CD14-positive monocyte (primary cell): ENCODE measurements at regions not wholly inside any gene's neighbourhood (a gene's known extent, or its start where the extent isn't known, plus 50 kb on each side); places are given as distances from the start of the nearest gene placed in this dataset.

Experiments used
- DNase-seq, 3 donors: peaks; one replicate each; pipeline ENCODE4 v3.0.0-alpha.2; 2011 to 2022
- H2AFZ ChIP-seq: 2 replicates; pipeline ENCODE4 v1.6.0; 2012; ENCODE audit warnings: mild to moderate bottlenecking, low read depth, low read length, inconsistent platforms; ENCODE audit not compliant: insufficient read depth, poor library complexity, severe bottlenecking
- H3K27ac ChIP-seq, 2 donors: 1 replicate in 1 of 2; 2 replicates in 1 of 2; pipeline ENCODE4 v1.5.1; 2012 to 2013; ENCODE audit warnings: low read length in 2 of 2, control low read depth in 1 of 2, inconsistent platforms in 1 of 2, low read depth in 1 of 2, mild to moderate bottlenecking in 1 of 2
- H3K27me3 ChIP-seq, 2 donors: one replicate each; pipeline versions ENCODE4 v1.6.0 to v1.6.1; 2011 to 2013; ENCODE audit warnings: low read length in 2 of 2; ENCODE audit not compliant: control insufficient read depth in 2 of 2, insufficient read depth in 2 of 2
- H3K36me3 ChIP-seq, 2 donors: replicated peaks in 1 of 2; 1 replicate in 1 of 2; 2 replicates in 1 of 2; pipeline versions ENCODE4 v1.5.1 to v1.6.1; 2012 to 2013; ENCODE audit warnings: low read length in 2 of 2, control low read depth in 1 of 2, inconsistent platforms in 1 of 2, mild to moderate bottlenecking in 1 of 2; ENCODE audit not compliant: insufficient read depth in 2 of 2, control insufficient read depth in 1 of 2
- H3K4me1 ChIP-seq, 2 donors: 1 replicate in 1 of 2; 2 replicates in 1 of 2; pipeline versions ENCODE4 v1.5.1 to v1.6.1; 2012 to 2013; ENCODE audit warnings: low read length in 2 of 2, control low read depth in 1 of 2, inconsistent platforms in 1 of 2, mild to moderate bottlenecking in 1 of 2, moderate library complexity in 1 of 2; ENCODE audit not compliant: insufficient read depth in 2 of 2, control insufficient read depth in 1 of 2
- H3K4me2 ChIP-seq: replicated peaks from 2 replicates; pipeline ENCODE3; 2012; ENCODE audit warnings: low read length, moderate library complexity, mild to moderate bottlenecking; ENCODE audit not compliant: poor library complexity, severe bottlenecking; ENCODE audit errors: extremely low read depth
- H3K4me3 ChIP-seq, 3 experiments: fragments of 200-600 bp in 1 of 3; sonication (generic) in 1 of 3; replicated peaks in 1 of 3; 1 replicate in 2 of 3; 2 replicates in 1 of 3; pipeline ENCODE4 v1.5.1; 2011 to 2013; ENCODE audit warnings: low read length in 3 of 3, mild to moderate bottlenecking in 3 of 3, control low read depth in 2 of 3, low read depth in 2 of 3, inconsistent platforms in 1 of 3, moderate library complexity in 1 of 3
- H3K79me2 ChIP-seq: 2 replicates; pipeline ENCODE4 v1.6.0; 2012; ENCODE audit warnings: mild to moderate bottlenecking, control low read depth, inconsistent platforms, low read length, moderate library complexity; ENCODE audit not compliant: insufficient read depth
- H3K9ac ChIP-seq: 2 replicates; pipeline ENCODE4 v1.6.0; 2017; ENCODE audit warnings: low read length, mild to moderate bottlenecking; ENCODE audit not compliant: insufficient read depth, poor library complexity, severe bottlenecking
- H3K9me3 ChIP-seq, 2 donors: replicated peaks in 1 of 2; 1 replicate in 1 of 2; 2 replicates in 1 of 2; pipeline versions ENCODE4 v1.5.1 to v1.6.1; 2012 to 2013; ENCODE audit warnings: low read length in 2 of 2, control low read depth in 1 of 2; ENCODE audit not compliant: control insufficient read depth in 1 of 2, insufficient read depth in 1 of 2
- H4K20me1 ChIP-seq: 2 replicates; pipeline ENCODE4 v1.6.0; 2012; ENCODE audit warnings: mild to moderate bottlenecking, low read length, control low read depth, moderate library complexity; ENCODE audit not compliant: insufficient read depth
- H3K27ac Mint-ChIP-seq, 7 donors: one replicate each; pipeline ENCODE4 v1.8.0; 2020; ENCODE audit warnings: mild to moderate bottlenecking in 7 of 7, mixed read lengths in 7 of 7, moderate library complexity in 6 of 7, inconsistent platforms in 2 of 7
- H3K27me3 Mint-ChIP-seq, 3 donors: one replicate each; pipeline ENCODE4 v1.8.0; 2021 to 2022; ENCODE audit warnings: low read depth in 3 of 3, mild to moderate bottlenecking in 3 of 3, mixed read lengths in 3 of 3, moderate library complexity in 3 of 3, inconsistent platforms in 1 of 3
- H3K36me3 Mint-ChIP-seq, 2 donors: one replicate each; pipeline ENCODE4 v1.8.0; 2020; ENCODE audit warnings: mixed read lengths in 2 of 2, inconsistent platforms in 1 of 2, mild to moderate bottlenecking in 1 of 2
- H3K4me1 Mint-ChIP-seq: one replicate; pipeline ENCODE4 v1.8.0; 2020; ENCODE audit warnings: mild to moderate bottlenecking, mixed read lengths
- H3K4me3 Mint-ChIP-seq, 2 donors: one replicate each; pipeline ENCODE4 v1.8.0; 2020; ENCODE audit warnings: mild to moderate bottlenecking in 2 of 2, mixed read lengths in 2 of 2, moderate library complexity in 1 of 2
- H3K9me3 Mint-ChIP-seq, 7 donors: one replicate each; pipeline ENCODE4 v1.8.0; 2020 to 2022; ENCODE audit warnings: mixed read lengths in 7 of 7, mild to moderate bottlenecking in 6 of 7, moderate library complexity in 6 of 7, inconsistent platforms in 2 of 7
- WGBS: methylation state at CpG from one replicate; pipeline ENCODE4 v1.1.5; 2013; ENCODE audit warnings: missing lambda C conversion rate; ENCODE audit not compliant: insufficient coverage; 5-methylcytosine and 5-hydroxymethylcytosine counted together
- intact Hi-C, 2 donors: fragments of 100-400 bp; cut with micrococcal nuclease; formaldehyde crosslinking; loops; one replicate each; pipeline versions ENCODE4 v1.15.0 to v1.15.1; 2023
- TF ChIP-seq, protein P1 (sequence below): fragments of 200-600 bp; IDR thresholded peaks from one replicate; pipeline ENCODE4 v1.8.0; 2022; ENCODE audit warnings: antibody characterized with exemption, mild to moderate bottlenecking

DNA sequence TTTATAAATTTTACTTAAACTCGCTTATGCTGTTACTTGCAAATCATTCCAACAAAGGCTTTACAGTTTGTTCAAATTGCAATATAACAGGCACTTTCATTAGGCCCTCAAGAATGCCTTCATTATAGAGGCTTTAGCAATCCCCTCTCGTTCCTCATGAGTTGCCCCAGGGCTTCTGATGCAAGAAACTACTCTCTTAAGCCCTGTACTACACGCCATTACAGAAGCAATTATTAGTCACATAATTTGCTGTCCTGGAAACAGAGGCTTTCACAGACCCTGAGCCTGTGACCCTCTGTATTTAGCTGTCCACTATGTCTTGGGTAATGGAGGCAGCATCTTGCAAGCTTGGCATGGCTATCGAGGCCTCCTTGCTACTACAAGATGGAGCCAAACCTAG, 965.9 kb upstream of the DIAPH2 start:
- H2AFZ ChIP-seq, result no peak overlapping the region
- no peaks in the 10 kb centered on the region for H3K36me3 ChIP-seq
- no peak overlapping the region for H3K4me2 ChIP-seq
- TF ChIP-seq, protein P1, sequence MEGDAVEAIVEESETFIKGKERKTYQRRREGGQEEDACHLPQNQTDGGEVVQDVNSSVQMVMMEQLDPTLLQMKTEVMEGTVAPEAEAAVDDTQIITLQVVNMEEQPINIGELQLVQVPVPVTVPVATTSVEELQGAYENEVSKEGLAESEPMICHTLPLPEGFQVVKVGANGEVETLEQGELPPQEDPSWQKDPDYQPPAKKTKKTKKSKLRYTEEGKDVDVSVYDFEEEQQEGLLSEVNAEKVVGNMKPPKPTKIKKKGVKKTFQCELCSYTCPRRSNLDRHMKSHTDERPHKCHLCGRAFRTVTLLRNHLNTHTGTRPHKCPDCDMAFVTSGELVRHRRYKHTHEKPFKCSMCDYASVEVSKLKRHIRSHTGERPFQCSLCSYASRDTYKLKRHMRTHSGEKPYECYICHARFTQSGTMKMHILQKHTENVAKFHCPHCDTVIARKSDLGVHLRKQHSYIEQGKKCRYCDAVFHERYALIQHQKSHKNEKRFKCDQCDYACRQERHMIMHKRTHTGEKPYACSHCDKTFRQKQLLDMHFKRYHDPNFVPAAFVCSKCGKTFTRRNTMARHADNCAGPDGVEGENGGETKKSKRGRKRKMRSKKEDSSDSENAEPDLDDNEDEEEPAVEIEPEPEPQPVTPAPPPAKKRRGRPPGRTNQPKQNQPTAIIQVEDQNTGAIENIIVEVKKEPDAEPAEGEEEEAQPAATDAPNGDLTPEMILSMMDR, result no peak
- WGBS, result no CpG with 5 or more reads among the region's 4 CpGs
- peaks cover 0 to 4% of the 10 kb centered on the region in 2 donors for H3K9me3 ChIP-seq
- Mint-ChIP-seq H3K4me3 (no peak overlapping the region), H3K27ac (peak overlapping the region in 1 of 7 donors; percentile 31), H3K36me3 (no peaks in the 10 kb centered on the region), H3K27me3 (peaks cover 0 to 2% (median 1%) of the 10 kb centered on the region in 3 donors), H3K9me3 (peaks cover 0 to 2% (median 0%) of the 10 kb centered on the region in 7 donors), H3K4me1 (no peaks in the 10 kb centered on the region)
- no peak overlapping the region for H3K9ac ChIP-seq
- intact Hi-C loops, result no loop called here
- H3K4me3 ChIP-seq, result no peak overlapping the region
- no peak overlapping the region for H3K27ac ChIP-seq
- no peaks in the 10 kb centered on the region for H4K20me1 ChIP-seq
- no peaks in the 10 kb centered on the region for H3K79me2 ChIP-seq
- H3K27me3 ChIP-seq, result no peaks in the 10 kb centered on the region
- no peak for DNase-seq
- no peaks in the 10 kb centered on the region for H3K4me1 ChIP-seq

DNA sequence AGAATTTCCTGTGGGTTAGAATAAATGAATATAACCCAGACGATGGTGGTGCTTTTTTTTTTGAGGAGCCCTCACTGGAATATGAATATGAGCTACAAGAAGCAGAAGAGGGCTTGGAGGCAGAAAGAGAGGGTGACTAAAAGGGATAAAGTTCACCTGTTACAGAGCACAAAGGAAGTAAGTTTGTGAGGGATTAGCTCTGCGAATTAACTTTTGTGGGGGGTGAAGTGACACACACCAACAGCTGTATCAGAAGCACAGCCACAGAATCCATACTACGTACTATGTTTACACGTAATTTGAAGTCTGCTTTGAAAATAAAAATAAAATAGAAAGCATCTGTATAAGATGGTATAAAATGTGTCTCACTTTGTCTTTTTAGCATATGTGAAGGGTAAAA, 963.6 kb upstream of the DIAPH2 start:
- no peak overlapping the region for H2AFZ ChIP-seq
- Mint-ChIP-seq H3K9me3 (peaks cover 0 to 2% (median 0%) of the 10 kb centered on the region in 7 donors), H3K27me3 (peaks cover 0 to 2% (median 1%) of the 10 kb centered on the region in 3 donors), H3K4me3 (no peak overlapping the region), H3K4me1 (no peaks in the 10 kb centered on the region), H3K36me3 (no peaks in the 10 kb centered on the region), H3K27ac (no peak overlapping the region)
- no peaks in the 10 kb centered on the region for H3K4me1 ChIP-seq
- no peak for DNase-seq
- H4K20me1 ChIP-seq, result no peaks in the 10 kb centered on the region
- intact Hi-C loops, result no loop called here
- H3K79me2 ChIP-seq, result no peaks in the 10 kb centered on the region
- no peak overlapping the region for H3K9ac ChIP-seq
- no peaks in the 10 kb centered on the region for H3K36me3 ChIP-seq
- no peak overlapping the region for H3K4me3 ChIP-seq
- no peak overlapping the region for H3K4me2 ChIP-seq
- no peaks in the 10 kb centered on the region for H3K27me3 ChIP-seq
- H3K27ac ChIP-seq, result no peak overlapping the region
- no CpG with 5 or more reads among the region's 4 CpGs for WGBS
- no peaks in the 10 kb centered on the region for H3K9me3 ChIP-seq
- TF ChIP-seq, protein P1, result no peak
